ENCODE measurements at regions not wholly inside any gene's neighbourhood (a gene's known extent, or its start where the extent isn't known, plus 50 kb on each side); places are given as distances from the start of the nearest gene placed in this dataset.
A peak's percentile ranks its signal among the peaks of the same experiment; 100 is the strongest.

GRCh38 chr20:48374991-48375595, 452.7 kb downstream of the PREX1 start:
- H4K20me1 ChIP-seq (ENCODE audit: insufficient read depth, low read length), result no peaks in the 10 kb centered on the region
- no peak overlapping the region for H2AFZ ChIP-seq (ENCODE audit: low read length)
- H3K36me3 ChIP-seq (replicated peaks in 1 of 2; ENCODE audit: control insufficient read depth in 1 of 2, insufficient read depth in 2 of 2, low read length in 2 of 2), result no peaks in the 10 kb centered on the region
- no peaks in the 10 kb centered on the region for H3K79me2 ChIP-seq (ENCODE audit: insufficient read depth, low read length)
- FAIRE-seq, result no peak
- intact Hi-C loops (cut with micrococcal nuclease; ENCODE audit: unreplicated experiment), result loop anchor here (10.0 kb wide), 1 partner anchor 550 kb away; the partner anchor contains the start of gene ARFGEF2
- ChIA-PET CTCF (ENCODE audit: low intra/inter-chr PET ratio, low total read pairs) (no interaction called here), POLR2A (interaction anchor here (1.1 to 5.0 kb wide), 4 partner anchors 11 to 23 kb away, joined by 3 to 35 read pairs (median 16); no protein-coding TSS in a partner anchor)
- H3K9ac ChIP-seq (ENCODE audit: insufficient read depth, low read depth, low read length), result no peak overlapping the region
- no peaks in the 10 kb centered on the region for H3K27me3 ChIP-seq (ENCODE audit: control insufficient read depth in 1 of 2, insufficient read depth in 2 of 2, low read length in 2 of 2)
- BruUV-seq (replicated peaks), result no TSS peak
- peak overlapping the region; percentile 63 for H3K4me2 ChIP-seq (ENCODE audit: low read depth, low read length)
- WGBS (ENCODE audit: low lambda C conversion rate), result 79% methylated on average over 16 of the region's 16 CpGs
- H3K9me3 ChIP-seq (ENCODE audit: low read length), result no peaks in the 10 kb centered on the region
- H3K27ac ChIP-seq (ENCODE audit: extremely low read length, insufficient read depth, low read length), result peak overlapping the region; percentile 90
- TF ChIP-seq PHB2 (IDR thresholded peaks at IDR 0.05; ENCODE audit: partially characterized antibody), result no peak
- TF ChIP-seq ZBTB38 (CRISPR knock-in tag; IDR thresholded peaks at IDR 0.05), result 0 out of 2 replicates have a peak, but pooled peaks have one; percentile 57
- TF ChIP-seq DPF2 (CRISPR knock-in tag; IDR thresholded peaks at IDR 0.05; ENCODE audit: borderline replicate concordance, low read depth), result no peak
- TF ChIP-seq ZNF572 (CRISPR knock-in tag; IDR thresholded peaks at IDR 0.05), result peak; percentile 54; the same call in 1 of the 2 replicates
- TF ChIP-seq, protein P1, sequence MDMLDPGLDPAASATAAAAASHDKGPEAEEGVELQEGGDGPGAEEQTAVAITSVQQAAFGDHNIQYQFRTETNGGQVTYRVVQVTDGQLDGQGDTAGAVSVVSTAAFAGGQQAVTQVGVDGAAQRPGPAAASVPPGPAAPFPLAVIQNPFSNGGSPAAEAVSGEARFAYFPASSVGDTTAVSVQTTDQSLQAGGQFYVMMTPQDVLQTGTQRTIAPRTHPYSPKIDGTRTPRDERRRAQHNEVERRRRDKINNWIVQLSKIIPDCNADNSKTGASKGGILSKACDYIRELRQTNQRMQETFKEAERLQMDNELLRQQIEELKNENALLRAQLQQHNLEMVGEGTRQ (IDR thresholded peaks at IDR 0.05; ENCODE audit: low read depth, low read length), result no peak
- TF ChIP-seq, protein P1 (CRISPR knock-in tag; IDR thresholded peaks at IDR 0.05; ENCODE audit: borderline replicate concordance), result 0 out of 2 replicates have a peak, but pooled peaks have one; percentile 21
- TF ChIP-seq ZBTB7A (CRISPR knock-in tag; IDR thresholded peaks at IDR 0.05), result 0 out of 2 replicates have a peak, but pooled peaks have one; percentile 55
- TF ChIP-seq RNF2 (conservative IDR thresholded peaks at IDR 0.05; ENCODE audit: low read depth), result no peak
- peak; percentile 80; the same call in 1 of the 2 replicates for TF ChIP-seq KLF13 (CRISPR knock-in tag; IDR thresholded peaks at IDR 0.05)
- TF ChIP-seq BRD4 (CRISPR knock-in tag; IDR thresholded peaks at IDR 0.05), result 0 out of 2 replicates have a peak, but pooled peaks have one; percentile 51
- peak; percentile 4 for TF ChIP-seq ASH2L (IDR thresholded peaks at IDR 0.05; ENCODE audit: insufficient read length, low read depth, low read length)
- no peak for ATAC-seq
- H3K4me3 ChIP-seq (replicated peaks in 1 of 3; ENCODE audit: insufficient read depth in 1 of 3, low read depth in 2 of 3, low read length in 3 of 3), result no peak overlapping the region
- DNase-seq (ENCODE audit: low spot score), result no peak
- in situ Hi-C loops (cut with HindIII; ENCODE audit: extremely low pct_ligation_motif_present, low pct_unique_long_range_greater_than_20kb), result loop anchor here (10.0 kb wide), 1 partner anchor 400 kb away; no protein-coding TSS in a partner anchor
- peaks cover 84% of the 10 kb centered on the region for H3K4me1 ChIP-seq (ENCODE audit: insufficient read depth, low read length)
